ENCODE measurements at regions not wholly inside any gene's neighbourhood (a gene's known extent, or its start where the extent isn't known, plus 50 kb on each side); places are given as distances from the start of the nearest gene placed in this dataset.

DNA sequence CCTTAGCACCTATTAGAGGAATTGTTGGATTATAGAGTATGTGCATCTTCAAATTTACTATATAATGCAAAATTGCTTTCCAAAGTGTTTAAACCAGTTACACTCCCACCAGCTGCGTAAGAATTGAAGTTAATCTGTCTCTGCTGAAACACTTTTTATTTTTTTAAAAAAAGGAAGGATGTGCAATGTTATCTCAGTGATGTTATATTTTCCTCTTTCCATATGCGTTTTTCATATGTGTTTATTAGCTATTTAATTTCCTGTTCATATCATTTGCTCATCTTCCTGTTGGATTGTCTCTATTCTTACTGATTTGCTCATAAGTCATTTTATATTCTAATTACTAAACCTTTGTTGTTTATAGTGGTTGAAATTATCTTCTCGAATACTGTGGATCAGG lies 63.2 kb upstream of the RFX8 start:
- no peaks in the 10 kb centered on the region for H3K9me1 ChIP-seq (replicated peaks; ENCODE audit: control insufficient read depth, extremely low read depth, insufficient read depth, low read length)
- intact Hi-C loops (cut with micrococcal nuclease) (no loop called here), dilution Hi-C loops (cut with MboI; ENCODE audit: extremely low pct_ligation_motif_present, low sequenced_read_pairs) (no loop called here)
- no peak overlapping the region for H3K4me2 ChIP-seq (ENCODE audit: insufficient read depth, low read length)
- POLR2A ChIA-PET: no interaction called here
- H2AFZ ChIP-seq (ENCODE audit: low read depth, low read length): no peak overlapping the region
- DNase-seq (ENCODE audit: low read depth, low spot score): no peak
- peaks cover 4% of the 10 kb centered on the region for H3K4me1 ChIP-seq (ENCODE audit: control insufficient read depth, extremely low read depth, insufficient read depth, low read length)
- no peak overlapping the region for H3K4me3 ChIP-seq (replicated peaks in 1 of 3; ENCODE audit: insufficient read depth in 1 of 3, low read depth in 1 of 3, low read length in 3 of 3)
- FAIRE-seq: no peak
- no peak for TF ChIP-seq POLR2A (IDR thresholded peaks at IDR 0.05; ENCODE audit: low read depth, low read length)
- no peak for TF ChIP-seq CTCF (IDR thresholded peaks at IDR 0.05; ENCODE audit: extremely low read depth in 1 of 2, insufficient read depth in 1 of 2, low read depth in 1 of 2, low read length in 2 of 2)
- no peak for TF ChIP-seq FOS (IDR thresholded peaks at IDR 0.05; ENCODE audit: borderline replicate concordance, insufficient read depth, low read length)
- no peak for TF ChIP-seq MYC (IDR thresholded peaks at IDR 0.05; ENCODE audit: low read depth, low read length)
- TF ChIP-seq JUN (IDR thresholded peaks at IDR 0.05; ENCODE audit: borderline replicate concordance, insufficient read depth, insufficient read length, low read depth): no peak
- TF ChIP-seq POLR2AphosphoS5 (IDR thresholded peaks at IDR 0.05; ENCODE audit: insufficient read depth, low read depth, low read length): no peak
- TF ChIP-seq EZH2 (IDR thresholded peaks at IDR 0.05; ENCODE audit: borderline replicate concordance, low read depth, low read length, severe bottlenecking): no peak
- H3K36me3 ChIP-seq (ENCODE audit: control insufficient read depth in 2 of 2, extremely low read depth in 1 of 2, insufficient read depth in 2 of 2, low read length in 2 of 2): no peaks in the 10 kb centered on the region
- no peaks in the 10 kb centered on the region for H3K79me2 ChIP-seq (ENCODE audit: control insufficient read depth, insufficient read depth, low read length)
- no peaks in the 10 kb centered on the region for H4K20me1 ChIP-seq (replicated peaks; ENCODE audit: control insufficient read depth, extremely low read depth, insufficient read depth, low read length)
- H3K27ac ChIP-seq (ENCODE audit: insufficient read depth, low read depth, low read length): no peak overlapping the region
- CTCF ChIA-PET: interaction anchor here (0.7 kb wide), 1 partner anchor 9 kb away, joined by 3 read pairs; no protein-coding TSS in a partner anchor
- no peaks in the 10 kb centered on the region for H3K27me3 ChIP-seq (ENCODE audit: control insufficient read depth in 2 of 2, insufficient read depth in 2 of 2, low read length in 2 of 2)
- H3K9ac ChIP-seq (replicated peaks; ENCODE audit: extremely low read depth, insufficient read depth, low read length): no peak overlapping the region
- no TSS peak for BruUV-seq (replicated peaks)
- no peaks in the 10 kb centered on the region for H3K9me3 ChIP-seq (replicated peaks; ENCODE audit: control insufficient read depth, insufficient read depth, low read length)
